Chondrocyte (in vitro differentiated cells): ENCODE measurements at regions not wholly inside any gene's neighbourhood (a gene's known extent, or its start where the extent isn't known, plus 50 kb on each side); places are given as distances from the start of the nearest gene placed in this dataset.
"Not testable (repeated sequence)": the region's sequence is repeated elsewhere in the genome, so short reads cannot be mapped to it uniquely, and the experiment has no call there.

Experiments used
- DNase-seq: peaks from one replicate; pipeline ENCODE4 v3.0.0; 2021; ENCODE audit warnings: mixed read lengths, low spot score
- H3K27ac Mint-ChIP-seq: one replicate; pipeline ENCODE4 v1.8.0; 2021; ENCODE audit warnings: mild to moderate bottlenecking, moderate library complexity, mixed read lengths; ENCODE audit not compliant: unreplicated experiment
- H3K27me3 Mint-ChIP-seq: 2 replicates; pipeline ENCODE4 v1.8.0; 2021; ENCODE audit warnings: low read depth, mixed read lengths
- H3K36me3 Mint-ChIP-seq: 2 replicates; pipeline ENCODE4 v1.8.0; 2021; ENCODE audit warnings: low read depth, mixed read lengths
- H3K4me1 Mint-ChIP-seq: 2 replicates; pipeline ENCODE4 v1.8.0; 2021; ENCODE audit warnings: low read depth, mild to moderate bottlenecking, mixed read lengths
- H3K4me3 Mint-ChIP-seq: one replicate; pipeline ENCODE4 v1.8.0; 2021; ENCODE audit warnings: mild to moderate bottlenecking, moderate library complexity, mixed read lengths; ENCODE audit not compliant: unreplicated experiment
- H3K9me3 Mint-ChIP-seq: 2 replicates; pipeline ENCODE4 v1.8.0; 2021; ENCODE audit warnings: low read depth, mixed read lengths
- CTCF ChIP-seq: fragments of 200-600 bp; sonication (generic); IDR thresholded peaks from 2 replicates; pipeline ENCODE4 v1.5.0; 2021; ENCODE audit warnings: antibody characterized with exemption, mild to moderate bottlenecking, moderate library complexity

DNA sequence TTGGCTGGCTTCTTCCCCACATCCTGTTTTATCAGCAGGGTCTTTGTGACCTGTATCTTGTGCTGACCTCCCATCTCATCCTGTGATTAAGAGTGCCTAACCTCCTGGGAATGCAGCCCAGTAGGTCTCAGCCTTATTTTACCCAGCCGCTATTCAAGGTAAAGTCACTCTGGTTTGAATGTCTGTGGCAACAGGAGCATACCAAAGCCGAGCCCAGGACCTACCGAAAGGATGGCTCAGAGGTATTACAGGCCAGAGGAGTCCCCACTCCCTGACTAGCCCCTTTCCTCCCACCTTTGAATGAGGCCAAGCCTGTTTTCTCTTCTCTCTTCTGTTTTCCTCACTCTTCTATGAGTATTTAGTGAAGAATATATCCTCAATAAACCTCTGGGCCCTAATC, 271.3 kb downstream of the OSTF1 start:
- no peak for DNase-seq
- Mint-ChIP-seq H3K9me3 (peaks cover 24% of the 10 kb centered on the region), H3K4me1 (no peaks in the 10 kb centered on the region), H3K36me3 (peaks cover 12% of the 10 kb centered on the region), H3K27me3 (no peaks in the 10 kb centered on the region), H3K27ac (no peak overlapping the region), H3K4me3 (no peak overlapping the region)
- no peak for TF ChIP-seq CTCF

DNA sequence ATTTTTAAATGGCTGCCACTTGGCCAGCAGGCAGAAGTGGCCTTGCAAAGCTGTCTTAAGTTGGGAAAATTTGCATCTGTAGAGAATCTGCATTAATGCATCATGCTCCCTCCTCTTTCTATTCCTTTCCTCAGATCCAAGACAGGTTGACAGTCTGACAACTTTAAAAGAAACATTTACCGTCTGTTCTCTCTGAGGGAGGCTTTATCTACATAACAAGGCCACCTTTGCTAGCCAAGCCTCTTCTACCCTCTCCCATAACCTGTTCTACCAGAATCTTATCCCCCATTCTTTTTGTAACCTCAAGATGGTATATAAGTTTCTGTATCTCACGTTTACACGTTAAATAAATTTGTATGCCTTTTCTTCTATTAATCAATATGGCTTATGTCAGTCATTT, 271.9 kb downstream of the OSTF1 start:
- Mint-ChIP-seq H3K9me3 (peaks cover 24% of the 10 kb centered on the region), H3K36me3 (peaks cover 12% of the 10 kb centered on the region), H3K27ac (no peak overlapping the region), H3K27me3 (no peaks in the 10 kb centered on the region), H3K4me3 (no peak overlapping the region), H3K4me1 (peaks cover 6% of the 10 kb centered on the region)
- TF ChIP-seq CTCF: no peak
- no peak for DNase-seq

DNA sequence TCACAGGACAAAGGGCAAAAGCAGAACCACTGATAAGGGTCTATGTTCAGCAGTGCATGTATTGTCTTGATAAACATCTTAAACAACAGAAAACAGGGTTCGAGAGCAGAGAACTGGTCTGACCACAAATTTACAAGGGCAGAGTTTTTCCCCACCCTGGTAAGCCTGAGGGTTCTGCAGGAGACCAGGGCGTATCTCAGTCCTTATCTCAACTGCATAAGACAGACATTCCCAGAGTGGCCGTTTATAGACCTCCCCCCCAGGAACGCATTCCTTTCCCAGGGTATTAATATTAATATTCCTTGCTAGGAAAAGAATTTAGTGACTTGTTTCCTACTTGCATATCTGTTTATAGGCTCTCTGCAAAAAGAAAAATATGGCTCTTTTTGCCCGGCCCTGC, 274.1 kb downstream of the OSTF1 start:
- Mint-ChIP-seq H3K36me3 (peaks cover 12% of the 10 kb centered on the region), H3K4me1 (peaks cover 14% of the 10 kb centered on the region), H3K9me3 (peaks cover 24% of the 10 kb centered on the region)
- not testable (repeated sequence) for H3K27me3 Mint-ChIP-seq, DNase-seq, H3K27ac Mint-ChIP-seq, H3K4me3 Mint-ChIP-seq

- Mint-ChIP-seq H3K36me3 (peaks cover 12% of the 10 kb centered on the region), H3K27ac (no peak overlapping the region), H3K4me3 (no peak overlapping the region), H3K4me1 (peaks cover 30% of the 10 kb centered on the region), H3K9me3 (peaks cover 24% of the 10 kb centered on the region), H3K27me3 (no peaks in the 10 kb centered on the region)
- TF ChIP-seq CTCF: no peak
- DNase-seq: no peak
Measured at GRCh38 chr9:75365196-75365595, 276.9 kb downstream of the OSTF1 start.

DNA sequence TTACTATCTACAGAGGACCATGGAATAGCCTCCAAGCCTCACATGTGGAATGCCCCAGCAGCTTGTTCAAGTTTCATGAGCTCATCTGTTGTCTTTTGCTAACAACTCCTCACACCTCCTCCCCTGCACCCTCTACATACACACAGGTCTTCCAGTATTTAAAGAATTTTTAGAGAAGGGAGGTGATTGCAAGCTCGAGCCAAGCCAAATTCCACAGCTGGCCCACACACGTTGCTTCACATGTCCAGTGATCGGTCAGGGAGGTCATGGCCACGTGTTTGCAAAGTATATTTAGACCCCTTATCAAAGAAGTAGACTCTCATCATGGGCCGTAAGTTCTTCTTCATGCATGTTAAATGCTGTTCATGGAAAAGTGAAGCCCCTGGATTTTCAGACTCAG, 281.7 kb downstream of the OSTF1 start:
- TF ChIP-seq CTCF: no peak
- H3K9me3 Mint-ChIP-seq: peaks cover 10% of the 10 kb centered on the region
- no peak for DNase-seq
- peaks cover 55% of the 10 kb centered on the region for H3K4me1 Mint-ChIP-seq
- H3K36me3 Mint-ChIP-seq: no peaks in the 10 kb centered on the region
- H3K27me3 Mint-ChIP-seq: no peaks in the 10 kb centered on the region
- H3K27ac Mint-ChIP-seq: no peak overlapping the region
- no peak overlapping the region for H3K4me3 Mint-ChIP-seq

DNA sequence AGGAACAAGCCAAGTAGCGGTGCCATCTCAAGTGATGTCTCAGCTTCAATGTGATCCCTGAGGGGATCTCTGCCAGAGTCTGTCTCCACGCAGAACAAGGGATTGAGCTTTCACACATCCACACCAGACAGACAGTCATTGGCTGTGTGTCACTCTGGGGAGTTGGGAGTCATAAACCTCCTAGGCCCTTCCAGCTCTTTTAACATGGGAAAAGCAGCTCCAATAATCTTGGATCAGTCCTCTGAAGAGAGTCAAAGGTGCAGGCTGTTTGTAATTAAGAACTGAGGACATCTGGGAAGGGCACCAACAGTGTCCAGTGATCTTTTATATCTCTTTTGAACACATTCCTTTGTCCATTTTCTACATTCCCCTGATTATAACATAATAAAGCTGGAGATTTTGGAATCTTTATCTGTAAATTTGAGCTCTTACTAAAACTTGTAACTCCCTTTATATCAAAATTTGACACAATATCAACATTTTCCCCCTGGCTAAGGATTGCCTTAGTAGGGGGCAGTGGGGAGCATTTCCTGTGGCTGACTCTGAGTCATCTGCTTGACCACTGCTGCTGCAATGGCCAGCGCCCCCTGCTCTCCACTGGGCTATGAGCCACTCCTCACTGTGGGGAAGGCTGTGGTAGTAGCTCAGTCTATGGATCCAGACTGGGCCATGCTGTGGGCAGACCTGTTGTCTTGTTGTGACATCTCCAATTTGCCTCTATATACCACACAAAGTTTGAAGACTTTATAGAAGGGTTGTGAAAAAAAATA, 284.4 kb downstream of the OSTF1 start:
- Mint-ChIP-seq H3K27ac (peak overlapping the region; percentile 67), H3K9me3 (peaks cover 10% of the 10 kb centered on the region), H3K4me1 (peaks cover 65% of the 10 kb centered on the region), H3K4me3 (no peak overlapping the region), H3K27me3 (no peaks in the 10 kb centered on the region), H3K36me3 (no peaks in the 10 kb centered on the region)
- no peak for DNase-seq
- peak; percentile 46 for TF ChIP-seq CTCF
